ENCODE measurements at regions not wholly inside any gene's neighbourhood (a gene's known extent, or its start where the extent isn't known, plus 50 kb on each side); places are given as distances from the start of the nearest gene placed in this dataset.

GRCh38 chr5:167863883-167864282 lies 427.6 kb upstream of the WWC1 start:
- DNase-seq (ENCODE audit: low spot score) = no peak

GRCh38 chr5:167864801-167865200 lies 426.6 kb upstream of the WWC1 start:
- no peak for DNase-seq (ENCODE audit: low spot score)

- DNase-seq (ENCODE audit: low spot score) = no peak
Measured at GRCh38 chr5:167866797-167867196, 424.6 kb upstream of the WWC1 start.

GRCh38 chr5:167867281-167867680 lies 424.2 kb upstream of the WWC1 start:
- no peak for DNase-seq (ENCODE audit: low spot score)

- no peak for DNase-seq (ENCODE audit: low spot score)
Measured at GRCh38 chr5:167869125-167869524, 422.3 kb upstream of the WWC1 start.

- no peak for DNase-seq (ENCODE audit: low spot score)
Measured at GRCh38 chr5:167870055-167870454, 421.4 kb upstream of the WWC1 start.

GRCh38 chr5:167871091-167871490 lies 420.4 kb upstream of the WWC1 start:
- DNase-seq (ENCODE audit: low spot score) = no peak

GRCh38 chr5:167872791-167873190 lies 418.7 kb upstream of the WWC1 start:
- no peak for DNase-seq (ENCODE audit: low spot score)

- DNase-seq (ENCODE audit: low spot score) = no peak
Measured at GRCh38 chr5:167877114-167877722, 414.2 kb upstream of the WWC1 start.

GRCh38 chr5:167877924-167878323 lies 413.5 kb upstream of the WWC1 start:
- no peak for DNase-seq (ENCODE audit: low spot score)

GRCh38 chr5:167880420-167880819 lies 411.0 kb upstream of the WWC1 start:
- no peak for DNase-seq (ENCODE audit: low spot score)

- no peak for DNase-seq (ENCODE audit: low spot score)
Measured at GRCh38 chr5:167881041-167881440, 410.4 kb upstream of the WWC1 start.

- no peak for DNase-seq (ENCODE audit: low spot score)
Measured at GRCh38 chr5:167886196-167886595, 405.2 kb upstream of the WWC1 start.

GRCh38 chr5:167888393-167888792 lies 403.1 kb upstream of the WWC1 start:
- no peak for DNase-seq (ENCODE audit: low spot score)

- no peak for DNase-seq (ENCODE audit: low spot score)
Measured at GRCh38 chr5:167889276-167889675, 402.2 kb upstream of the WWC1 start.

GRCh38 chr5:167892352-167893115 lies 398.9 kb upstream of the WWC1 start:
- no peak for DNase-seq (ENCODE audit: low spot score)

GRCh38 chr5:167893271-167893670 lies 398.2 kb upstream of the WWC1 start:
- DNase-seq (ENCODE audit: low spot score) = no peak

- DNase-seq (ENCODE audit: low spot score) = no peak
Measured at GRCh38 chr5:167894631-167895472, 396.6 kb upstream of the WWC1 start.

GRCh38 chr5:167895899-167896659 lies 395.4 kb upstream of the WWC1 start:
- DNase-seq (ENCODE audit: low spot score) = no peak

GRCh38 chr5:167896814-167897213 lies 394.6 kb upstream of the WWC1 start:
- DNase-seq (ENCODE audit: low spot score) = no peak

- DNase-seq (ENCODE audit: low spot score) = no peak
Measured at GRCh38 chr5:167897371-167897770, 394.1 kb upstream of the WWC1 start.

- no peak for DNase-seq (ENCODE audit: low spot score)
Measured at GRCh38 chr5:167898361-167899042, 392.9 kb upstream of the WWC1 start.

All from RKO (cell line).